GM12878 (cell line): ENCODE measurements at regions not wholly inside any gene's neighbourhood (a gene's known extent, or its start where the extent isn't known, plus 50 kb on each side); places are given as distances from the start of the nearest gene placed in this dataset.

Experiments
- ATAC-seq: fragments of 200-7000 bp; cut with Tn5 transposase; 3 replicates; pipeline ENCODE4 v1.9.1; 2020; ENCODE audit warnings: mild to moderate bottlenecking, moderate library complexity
- BruUV-seq: library from RNA; stranded (reverse); fragments of 400-500 nt; replicated peaks from 2 replicates; lab custom pipeline; 2021; lab: Mats Ljungman, UMichigan
- CTCF ChIA-PET: fragments of 300-600 bp; sonication (Branson Sonifier 250); formaldehyde crosslinking; extraction: SDS; loops from one replicate; lab custom pipeline; 2021; ENCODE audit warnings: inconsistent platforms; lab: Yijun Ruan, JAX
- POLR2A ChIA-PET: fragments of 350-600 bp; formaldehyde crosslinking; extraction: SDS; loops from one replicate; lab custom pipeline; 2021; ENCODE audit warnings: inconsistent platforms; lab: Charles Lee
- RAD21 ChIA-PET: fragments of 300-600 bp; sonication (Branson Sonifier 250); formaldehyde crosslinking; loops from one replicate; lab custom pipeline; 2023; ENCODE audit warnings: antibody characterized with exemption; ENCODE audit not compliant: unreplicated experiment; lab: Charles Lee
- SMC1A ChIA-PET: fragments of 300-600 bp; sonication (Branson Sonifier 250); formaldehyde crosslinking; loops from one replicate; lab custom pipeline; 2023; ENCODE audit not compliant: unreplicated experiment, uncharacterized antibody; lab: Charles Lee
- DNase-seq: peaks from one replicate; pipeline ENCODE4 v3.0.0-alpha.2; 2011; ENCODE audit warnings: low read depth, low spot score
- FAIRE-seq: peaks from 3 replicates; lab custom pipeline; 2011; peaks lifted over from hg19 to GRCh38; lab: Jason Lieb, UNC
- H2AFZ ChIP-seq: 2 replicates; pipeline ENCODE4 v1.6.0; 2011; ENCODE audit warnings: low read depth, low read length, control low read depth; ENCODE audit not compliant: control insufficient read depth
- H3K27ac ChIP-seq: 2 replicates; pipeline ENCODE4 v1.5.1; 2011; ENCODE audit warnings: control low read depth; ENCODE audit not compliant: control insufficient read depth, insufficient read depth
- H3K27me3 ChIP-seq, 2 experiments: replicated peaks in 1 of 2; 2 replicates each; pipeline versions ENCODE4 v1.6.0 to v1.6.1; 2011; ENCODE audit warnings: low read length in 1 of 2; ENCODE audit not compliant: control insufficient read depth in 2 of 2, insufficient read depth in 2 of 2
- H3K36me3 ChIP-seq, 2 experiments: 2 replicates each; pipeline ENCODE4 v1.5.1; 2011; ENCODE audit warnings: low read length in 1 of 2; ENCODE audit not compliant: control insufficient read depth in 2 of 2, insufficient read depth in 2 of 2
- H3K4me1 ChIP-seq: 2 replicates; pipeline ENCODE4 v1.6.1; 2011; ENCODE audit warnings: mild to moderate bottlenecking, low read length, moderate library complexity, mixed read lengths; ENCODE audit not compliant: control insufficient read depth, insufficient read depth
- H3K4me2 ChIP-seq: 2 replicates; pipeline ENCODE4 v1.6.0; 2011; ENCODE audit warnings: control low read depth; ENCODE audit not compliant: control insufficient read depth, insufficient read depth
- H3K4me3 ChIP-seq: fragments of 200-600 bp; sonication (generic); 2 replicates; pipeline ENCODE4 v1.5.1; 2016
- H3K79me2 ChIP-seq: 2 replicates; pipeline ENCODE4 v1.6.0; 2011; ENCODE audit warnings: low read length; ENCODE audit not compliant: control insufficient read depth, insufficient read depth
- H3K9ac ChIP-seq: 2 replicates; pipeline ENCODE4 v1.8.0; 2011; ENCODE audit warnings: low read length, control low read depth, mixed read lengths; ENCODE audit not compliant: control insufficient read depth, insufficient read depth
- H3K9me3 ChIP-seq: replicated peaks from 3 replicates; pipeline ENCODE4 v1.5.1; 2011; ENCODE audit warnings: mild to moderate bottlenecking, low read length; ENCODE audit not compliant: control insufficient read depth, insufficient read depth
- H4K20me1 ChIP-seq: 2 replicates; pipeline ENCODE4 v1.6.0; 2011; ENCODE audit not compliant: control insufficient read depth, insufficient read depth
- BCLAF1 ChIP-seq: fragments of 450-650 bp; IDR thresholded peaks from 2 replicates; pipeline ENCODE4 v1.6.1; 2017; ENCODE audit warnings: antibody characterized with exemption, mild to moderate bottlenecking, moderate library complexity
- DPF2 ChIP-seq: fragments of 450-650 bp; IDR thresholded peaks from 2 replicates; pipeline ENCODE4 v1.6.1; 2017; ENCODE audit warnings: mild to moderate bottlenecking
- E4F1 ChIP-seq: fragments of 450-650 bp; IDR thresholded peaks from 2 replicates; pipeline ENCODE4 v1.6.1; 2018; ENCODE audit warnings: borderline replicate concordance, mild to moderate bottlenecking; ENCODE audit not compliant: partially characterized antibody
- EP300 ChIP-seq, 2 experiments: fragments of 150-350 bp in 1 of 2; IDR thresholded peaks; 2 replicates each; pipeline ENCODE4 v1.6.1; 2011 to 2012; ENCODE audit warnings: low read depth in 2 of 2, low read length in 2 of 2, borderline replicate concordance in 1 of 2, improper control_type of control experiment in 1 of 2, inconsistent platforms in 1 of 2; ENCODE audit not compliant: control insufficient read depth in 1 of 2
- GATAD2B ChIP-seq: fragments of 450-650 bp; conservative IDR thresholded peaks from 2 replicates; pipeline ENCODE4 v1.6.1; 2017; ENCODE audit warnings: low read depth, mild to moderate bottlenecking, moderate library complexity
- NFXL1 ChIP-seq: fragments of 450-650 bp; IDR thresholded peaks from 2 replicates; pipeline ENCODE4 v1.6.1; 2017; ENCODE audit warnings: antibody characterized with exemption, mild to moderate bottlenecking, borderline replicate concordance
- PAX8 ChIP-seq: fragments of 450-650 bp; IDR thresholded peaks from 2 replicates; pipeline ENCODE4 v1.6.1; 2017; ENCODE audit warnings: mild to moderate bottlenecking, moderate library complexity
- POLR2AphosphoS2 ChIP-seq: IDR thresholded peaks from 2 replicates; pipeline ENCODE4 v1.6.1; 2011; ENCODE audit warnings: low read depth, mild to moderate bottlenecking, low read length, improper control_type of control experiment, moderate library complexity
- RBBP5 ChIP-seq: fragments of 200-600 bp; sonication (generic); conservative IDR thresholded peaks from 2 replicates; pipeline ENCODE4 v1.6.1; 2016
- SIX5 ChIP-seq: IDR thresholded peaks from 2 replicates; pipeline ENCODE4 v1.6.1; 2011; ENCODE audit warnings: mild to moderate bottlenecking, low read depth, low read length, moderate library complexity; ENCODE audit not compliant: severe bottlenecking
- SREBF2 ChIP-seq: IDR thresholded peaks from 2 replicates; pipeline ENCODE4 v1.6.1; 2012; ENCODE audit warnings: mild to moderate bottlenecking, low read length
- WGBS: methylation state at CpG from one replicate; pipeline ENCODE4 v1.1.6; 2016; ENCODE audit warnings: low lambda C conversion rate; ENCODE audit not compliant: insufficient replicate concordance, insufficient coverage; ENCODE audit errors: missing lambda C conversion rate; 5-methylcytosine and 5-hydroxymethylcytosine counted together
- in situ Hi-C: fragments of 300-500 bp; cut with MboI; formaldehyde crosslinking; loops from 9 replicates; pipeline ENCODE4 v1.14.3; 2018; ENCODE audit warnings: mixed read lengths
- intact Hi-C: fragments of 100-400 bp; cut with micrococcal nuclease; formaldehyde crosslinking; loops from one replicate; pipeline ENCODE4 v1.14.2; 2022; ENCODE audit not compliant: unreplicated experiment
- TF ChIP-seq, protein P1 (sequence below): IDR thresholded peaks from 2 replicates; pipeline ENCODE4 v1.6.1; 2011; ENCODE audit warnings: low read depth, mild to moderate bottlenecking, low read length, moderate library complexity, borderline replicate concordance; ENCODE audit errors: extremely low read depth

DNA sequence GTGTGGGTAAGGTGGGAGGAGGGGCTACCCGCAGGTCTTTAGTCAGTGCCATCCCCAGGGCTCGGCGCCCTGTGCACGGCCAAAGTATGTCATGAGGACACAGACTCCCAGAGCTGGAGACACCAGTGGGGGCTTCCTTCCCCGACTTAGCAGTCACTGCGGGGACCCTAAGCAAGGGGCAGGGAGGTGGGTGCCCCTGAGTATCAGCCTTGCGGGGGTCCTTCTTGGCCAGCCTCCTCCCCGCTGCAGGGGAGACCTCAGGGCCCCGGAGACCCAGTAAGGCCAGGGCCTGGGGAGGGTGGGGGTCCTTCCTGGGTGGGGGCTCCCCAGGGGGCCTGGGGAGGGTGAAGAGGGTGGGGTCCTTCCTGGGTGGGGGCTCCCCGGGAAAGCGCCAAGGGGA, 673.8 kb downstream of the BRD1 start:
- H3K27me3 ChIP-seq, result no peaks in the 10 kb centered on the region

More for the DNA sequence above, 673.8 kb downstream of the BRD1 start:
- no peak overlapping the region for H2AFZ ChIP-seq
- H3K9ac ChIP-seq, result no peak overlapping the region
- ATAC-seq (no peak), DNase-seq (no peak), FAIRE-seq (no peak)
- intact Hi-C loops (no loop called here), in situ Hi-C loops (loop anchor here (25.0 kb wide), 1 partner anchor 92 kb away; no protein-coding TSS in a partner anchor)
- H4K20me1 ChIP-seq, result no peaks in the 10 kb centered on the region
- H3K27ac ChIP-seq, result no peak overlapping the region
- no peaks in the 10 kb centered on the region for H3K4me1 ChIP-seq
- H3K4me2 ChIP-seq, result no peak overlapping the region
- TF ChIP-seq SIX5 (no peak), EP300 (IDR thresholded peaks at IDR 0.05; ENCODE audit: borderline replicate concordance in 1 of 2, control insufficient read depth in 1 of 2, low read depth in 2 of 2, low read length in 2 of 2) (no peak), RBBP5 (no peak), E4F1 (no peak), GATAD2B (no peak), SREBF2 (no peak), DPF2 (no peak), PAX8 (no peak), BCLAF1 (no peak), POLR2AphosphoS2 (no peak), NFXL1 (no peak)
- TF ChIP-seq, protein P1, sequence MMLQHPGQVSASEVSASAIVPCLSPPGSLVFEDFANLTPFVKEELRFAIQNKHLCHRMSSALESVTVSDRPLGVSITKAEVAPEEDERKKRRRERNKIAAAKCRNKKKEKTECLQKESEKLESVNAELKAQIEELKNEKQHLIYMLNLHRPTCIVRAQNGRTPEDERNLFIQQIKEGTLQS, result no peak
- 62% methylated on average over 7 of the region's 11 CpGs for WGBS
- no TSS peak for BruUV-seq
- ChIA-PET SMC1A (no interaction called here), RAD21 (no interaction called here), POLR2A (no interaction called here), CTCF (no interaction called here)
- H3K79me2 ChIP-seq, result no peaks in the 10 kb centered on the region
- no peaks in the 10 kb centered on the region; the same call in 2 of the 3 replicates for H3K9me3 ChIP-seq
- no peak overlapping the region for H3K4me3 ChIP-seq
- H3K36me3 ChIP-seq, result no peaks in the 10 kb centered on the region
